GM03348 (cell line): ENCODE measurements at regions not wholly inside any gene's neighbourhood (a gene's known extent, or its start where the extent isn't known, plus 50 kb on each side); places are given as distances from the start of the nearest gene placed in this dataset.

ENCODE experiments used
- DNase-seq: peaks from one replicate; pipeline ENCODE4 v3.0.0; 2012; ENCODE audit warnings: low spot score

GRCh38 chr20:40960101-40960500, 68.5 kb upstream of the TOP1 start:
- DNase-seq: no peak

- peak; percentile 64 for DNase-seq
Observed at GRCh38 chr20:40960521-40960956, 68.1 kb upstream of the TOP1 start.

GRCh38 chr20:40961176-40961575, 67.4 kb upstream of the TOP1 start:
- no peak for DNase-seq

GRCh38 chr20:40961686-40962640, 66.7 kb upstream of the TOP1 start:
- no peak for DNase-seq

- DNase-seq: peak; percentile 87
Observed at GRCh38 chr20:40962733-40963504, 65.7 kb upstream of the TOP1 start.

- DNase-seq: no peak
Observed at GRCh38 chr20:40963505-40963845, 65.1 kb upstream of the TOP1 start.

- DNase-seq: no peak
Observed at GRCh38 chr20:40965671-40966070, 63.0 kb upstream of the TOP1 start.

- no peak for DNase-seq
Observed at GRCh38 chr20:40966103-40966502, 62.5 kb upstream of the TOP1 start.

GRCh38 chr20:40966516-40967185, 62.0 kb upstream of the TOP1 start:
- no peak for DNase-seq

- DNase-seq: no peak
Observed at GRCh38 chr20:40967700-40968099, 60.9 kb upstream of the TOP1 start.

- DNase-seq: peak; percentile 89
Observed at GRCh38 chr20:40968816-40969562, 59.6 kb upstream of the TOP1 start.

- no peak for DNase-seq
Observed at GRCh38 chr20:40970218-40970617, 58.4 kb upstream of the TOP1 start.

- DNase-seq: no peak
Observed at GRCh38 chr20:40977218-40977617, 51.4 kb upstream of the TOP1 start.

GRCh38 chr20:40978761-40979160, 49.9 kb upstream of the TOP1 start:
- DNase-seq: no peak
